Thyroid gland (tissue), 4 donors: ENCODE measurements at regions not wholly inside any gene's neighbourhood (a gene's known extent, or its start where the extent isn't known, plus 50 kb on each side); places are given as distances from the start of the nearest gene placed in this dataset.

Experiments used
- POLR2A ChIP-seq, 2 donors: fragments of 450-650 bp; IDR thresholded peaks; one replicate each; pipeline ENCODE4 v1.6.1; 2017; ENCODE audit warnings: antibody characterized with exemption in 2 of 2, mild to moderate bottlenecking in 2 of 2, moderate library complexity in 1 of 2
- TF ChIP-seq, protein P1 (sequence below), 6 experiments: fragments of 200-600 bp in 3 of 6; fragments of 450-650 bp in 3 of 6; sonication (generic) in 3 of 6; IDR thresholded peaks; one replicate each; pipeline ENCODE4 v1.5.1; 2016 to 2019; ENCODE audit warnings: antibody characterized with exemption in 6 of 6, mild to moderate bottlenecking in 2 of 6, inconsistent platforms in 1 of 6, moderate library complexity in 1 of 6

DNA sequence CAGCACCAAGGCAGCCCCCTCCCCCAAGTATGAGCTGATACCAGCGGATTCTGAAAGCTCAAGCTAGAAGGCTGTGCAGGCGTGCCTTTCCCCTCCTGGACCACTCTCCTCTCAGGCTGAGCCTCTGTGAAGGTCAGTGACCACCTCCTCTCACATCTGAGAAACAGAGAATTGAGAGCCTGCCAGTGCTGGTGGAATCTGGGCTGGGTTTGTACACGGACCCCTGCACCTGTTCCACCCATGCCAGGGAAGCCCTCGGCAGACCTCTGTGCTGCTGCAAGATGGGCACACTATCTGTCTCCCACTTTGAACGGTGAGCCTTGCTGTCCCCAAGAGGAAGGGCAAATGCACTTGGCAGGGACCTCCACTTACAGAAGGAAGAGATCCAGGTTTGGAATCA, 54.7 kb upstream of the SDK2 start:
- TF ChIP-seq, protein P1, sequence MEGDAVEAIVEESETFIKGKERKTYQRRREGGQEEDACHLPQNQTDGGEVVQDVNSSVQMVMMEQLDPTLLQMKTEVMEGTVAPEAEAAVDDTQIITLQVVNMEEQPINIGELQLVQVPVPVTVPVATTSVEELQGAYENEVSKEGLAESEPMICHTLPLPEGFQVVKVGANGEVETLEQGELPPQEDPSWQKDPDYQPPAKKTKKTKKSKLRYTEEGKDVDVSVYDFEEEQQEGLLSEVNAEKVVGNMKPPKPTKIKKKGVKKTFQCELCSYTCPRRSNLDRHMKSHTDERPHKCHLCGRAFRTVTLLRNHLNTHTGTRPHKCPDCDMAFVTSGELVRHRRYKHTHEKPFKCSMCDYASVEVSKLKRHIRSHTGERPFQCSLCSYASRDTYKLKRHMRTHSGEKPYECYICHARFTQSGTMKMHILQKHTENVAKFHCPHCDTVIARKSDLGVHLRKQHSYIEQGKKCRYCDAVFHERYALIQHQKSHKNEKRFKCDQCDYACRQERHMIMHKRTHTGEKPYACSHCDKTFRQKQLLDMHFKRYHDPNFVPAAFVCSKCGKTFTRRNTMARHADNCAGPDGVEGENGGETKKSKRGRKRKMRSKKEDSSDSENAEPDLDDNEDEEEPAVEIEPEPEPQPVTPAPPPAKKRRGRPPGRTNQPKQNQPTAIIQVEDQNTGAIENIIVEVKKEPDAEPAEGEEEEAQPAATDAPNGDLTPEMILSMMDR (IDR thresholded peaks at IDR 0.05), result no peak
- TF ChIP-seq POLR2A (IDR thresholded peaks at IDR 0.05), result no peak
